ENCODE measurements at regions not wholly inside any gene's neighbourhood (a gene's known extent, or its start where the extent isn't known, plus 50 kb on each side); places are given as distances from the start of the nearest gene placed in this dataset.

DNA sequence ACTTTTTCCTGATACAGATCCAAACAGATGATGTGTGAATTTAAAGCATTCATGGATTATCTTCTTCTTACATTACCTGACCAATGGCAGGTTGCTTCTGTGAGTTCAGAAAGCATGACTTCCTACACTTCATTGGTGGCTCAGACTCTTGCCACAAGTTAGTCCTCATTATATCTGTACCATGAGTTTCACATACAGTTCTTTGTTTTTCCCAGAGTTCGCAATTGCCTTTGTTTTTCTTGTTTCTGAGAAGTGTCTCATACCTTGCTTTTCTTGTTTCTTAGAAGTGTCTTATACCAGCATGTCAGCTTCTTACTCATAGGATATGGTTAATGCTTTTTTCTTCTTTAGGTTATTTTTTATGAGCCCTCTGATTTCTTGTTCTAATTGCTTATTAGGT, 133.8 kb upstream of the TLE3 start:
- TF ChIP-seq, protein P1, sequence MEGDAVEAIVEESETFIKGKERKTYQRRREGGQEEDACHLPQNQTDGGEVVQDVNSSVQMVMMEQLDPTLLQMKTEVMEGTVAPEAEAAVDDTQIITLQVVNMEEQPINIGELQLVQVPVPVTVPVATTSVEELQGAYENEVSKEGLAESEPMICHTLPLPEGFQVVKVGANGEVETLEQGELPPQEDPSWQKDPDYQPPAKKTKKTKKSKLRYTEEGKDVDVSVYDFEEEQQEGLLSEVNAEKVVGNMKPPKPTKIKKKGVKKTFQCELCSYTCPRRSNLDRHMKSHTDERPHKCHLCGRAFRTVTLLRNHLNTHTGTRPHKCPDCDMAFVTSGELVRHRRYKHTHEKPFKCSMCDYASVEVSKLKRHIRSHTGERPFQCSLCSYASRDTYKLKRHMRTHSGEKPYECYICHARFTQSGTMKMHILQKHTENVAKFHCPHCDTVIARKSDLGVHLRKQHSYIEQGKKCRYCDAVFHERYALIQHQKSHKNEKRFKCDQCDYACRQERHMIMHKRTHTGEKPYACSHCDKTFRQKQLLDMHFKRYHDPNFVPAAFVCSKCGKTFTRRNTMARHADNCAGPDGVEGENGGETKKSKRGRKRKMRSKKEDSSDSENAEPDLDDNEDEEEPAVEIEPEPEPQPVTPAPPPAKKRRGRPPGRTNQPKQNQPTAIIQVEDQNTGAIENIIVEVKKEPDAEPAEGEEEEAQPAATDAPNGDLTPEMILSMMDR (IDR thresholded peaks at IDR 0.05; ENCODE audit: poor library complexity, severe bottlenecking) = no peak
- no peak for TF ChIP-seq RAD21 (conservative IDR thresholded peaks at IDR 0.05)
- TF ChIP-seq, protein P2, sequence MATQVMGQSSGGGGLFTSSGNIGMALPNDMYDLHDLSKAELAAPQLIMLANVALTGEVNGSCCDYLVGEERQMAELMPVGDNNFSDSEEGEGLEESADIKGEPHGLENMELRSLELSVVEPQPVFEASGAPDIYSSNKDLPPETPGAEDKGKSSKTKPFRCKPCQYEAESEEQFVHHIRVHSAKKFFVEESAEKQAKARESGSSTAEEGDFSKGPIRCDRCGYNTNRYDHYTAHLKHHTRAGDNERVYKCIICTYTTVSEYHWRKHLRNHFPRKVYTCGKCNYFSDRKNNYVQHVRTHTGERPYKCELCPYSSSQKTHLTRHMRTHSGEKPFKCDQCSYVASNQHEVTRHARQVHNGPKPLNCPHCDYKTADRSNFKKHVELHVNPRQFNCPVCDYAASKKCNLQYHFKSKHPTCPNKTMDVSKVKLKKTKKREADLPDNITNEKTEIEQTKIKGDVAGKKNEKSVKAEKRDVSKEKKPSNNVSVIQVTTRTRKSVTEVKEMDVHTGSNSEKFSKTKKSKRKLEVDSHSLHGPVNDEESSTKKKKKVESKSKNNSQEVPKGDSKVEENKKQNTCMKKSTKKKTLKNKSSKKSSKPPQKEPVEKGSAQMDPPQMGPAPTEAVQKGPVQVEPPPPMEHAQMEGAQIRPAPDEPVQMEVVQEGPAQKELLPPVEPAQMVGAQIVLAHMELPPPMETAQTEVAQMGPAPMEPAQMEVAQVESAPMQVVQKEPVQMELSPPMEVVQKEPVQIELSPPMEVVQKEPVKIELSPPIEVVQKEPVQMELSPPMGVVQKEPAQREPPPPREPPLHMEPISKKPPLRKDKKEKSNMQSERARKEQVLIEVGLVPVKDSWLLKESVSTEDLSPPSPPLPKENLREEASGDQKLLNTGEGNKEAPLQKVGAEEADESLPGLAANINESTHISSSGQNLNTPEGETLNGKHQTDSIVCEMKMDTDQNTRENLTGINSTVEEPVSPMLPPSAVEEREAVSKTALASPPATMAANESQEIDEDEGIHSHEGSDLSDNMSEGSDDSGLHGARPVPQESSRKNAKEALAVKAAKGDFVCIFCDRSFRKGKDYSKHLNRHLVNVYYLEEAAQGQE (IDR thresholded peaks at IDR 0.05; ENCODE audit: borderline replicate concordance) = no peak
- no peak for TF ChIP-seq TAF1 (IDR thresholded peaks at IDR 0.05; ENCODE audit: low read depth)
- TF ChIP-seq EP300 (conservative IDR thresholded peaks at IDR 0.05; ENCODE audit: poor library complexity, severe bottlenecking) = no peak
- no peak for TF ChIP-seq EZH2 (IDR thresholded peaks at IDR 0.05; ENCODE audit: borderline replicate concordance, insufficient read depth, low read length, poor library complexity, severe bottlenecking)
- no peak for TF ChIP-seq POLR2AphosphoS5 (IDR thresholded peaks at IDR 0.05)
- TF ChIP-seq MXI1 (conservative IDR thresholded peaks at IDR 0.05; ENCODE audit: poor library complexity, severe bottlenecking) = no peak
- no peak for TF ChIP-seq SMC3 (conservative IDR thresholded peaks at IDR 0.05; ENCODE audit: poor library complexity)

All from neural cell (in vitro differentiated cells).